Trophoblast cell (in vitro differentiated cells and primary cell): ENCODE measurements at regions not wholly inside any gene's neighbourhood (a gene's known extent, or its start where the extent isn't known, plus 50 kb on each side); places are given as distances from the start of the nearest gene placed in this dataset.

Experiments used
- DNase-seq, 2 donors: peaks; one replicate each; pipeline ENCODE4 v3.0.0-alpha.2; 2016
- H2AFZ ChIP-seq: 2 replicates; pipeline ENCODE4 v1.6.1; 2013; ENCODE audit warnings: low read length, moderate library complexity, mild to moderate bottlenecking; ENCODE audit not compliant: insufficient read depth, poor library complexity
- H2AK5ac ChIP-seq: 2 replicates; pipeline ENCODE4 v1.6.1; 2013; ENCODE audit warnings: mild to moderate bottlenecking, low read length
- H2BK120ac ChIP-seq: 2 replicates; pipeline ENCODE4 v1.6.1; 2013; ENCODE audit warnings: low read length, mild to moderate bottlenecking, moderate library complexity; ENCODE audit not compliant: insufficient read depth, poor library complexity
- H2BK12ac ChIP-seq: 2 replicates; pipeline ENCODE4 v1.6.1; 2013; ENCODE audit warnings: mild to moderate bottlenecking, low read length, moderate library complexity
- H2BK5ac ChIP-seq: 2 replicates; pipeline ENCODE4 v1.6.1; 2013; ENCODE audit warnings: low read length, low read depth, moderate library complexity, mild to moderate bottlenecking; ENCODE audit not compliant: poor library complexity
- H3K14ac ChIP-seq: 2 replicates; pipeline ENCODE4 v1.6.1; 2013; ENCODE audit warnings: mild to moderate bottlenecking, low read length
- H3K18ac ChIP-seq: 2 replicates; pipeline ENCODE4 v1.6.1; 2013; ENCODE audit warnings: mild to moderate bottlenecking, low read length
- H3K23ac ChIP-seq: 2 replicates; pipeline ENCODE4 v1.6.1; 2013; ENCODE audit warnings: low read length
- H3K27ac ChIP-seq: 2 replicates; pipeline ENCODE4 v1.5.1; 2013; ENCODE audit warnings: low read depth, mild to moderate bottlenecking, inconsistent platforms, low read length, moderate library complexity
- H3K27me3 ChIP-seq: 2 replicates; pipeline ENCODE4 v1.6.1; 2013; ENCODE audit warnings: inconsistent platforms, mild to moderate bottlenecking, low read length, moderate library complexity; ENCODE audit not compliant: insufficient read depth
- H3K36me3 ChIP-seq, 2 experiments: 1 replicate in 1 of 2; 2 replicates in 1 of 2; pipeline ENCODE4 v1.6.1; 2013; ENCODE audit warnings: low read length in 2 of 2, mild to moderate bottlenecking in 2 of 2, moderate library complexity in 1 of 2; ENCODE audit not compliant: insufficient read depth in 2 of 2, control insufficient read depth in 1 of 2
- H3K4ac ChIP-seq: 2 replicates; pipeline ENCODE4 v1.6.1; 2013; ENCODE audit warnings: low read depth, mild to moderate bottlenecking, low read length, moderate library complexity
- H3K4me1 ChIP-seq, 2 experiments: 1 replicate in 1 of 2; 2 replicates in 1 of 2; pipeline ENCODE4 v1.6.1; 2013; ENCODE audit warnings: low read length in 2 of 2, mild to moderate bottlenecking in 2 of 2, moderate library complexity in 1 of 2; ENCODE audit not compliant: insufficient read depth in 2 of 2, control insufficient read depth in 1 of 2
- H3K4me2 ChIP-seq: 2 replicates; pipeline ENCODE4 v1.6.1; 2013; ENCODE audit warnings: inconsistent platforms, mild to moderate bottlenecking, low read length, moderate library complexity
- H3K4me3 ChIP-seq: 2 replicates; pipeline ENCODE4 v1.5.1; 2013; ENCODE audit warnings: mild to moderate bottlenecking, low read depth, low read length, inconsistent platforms
- H3K79me1 ChIP-seq: one replicate; pipeline ENCODE4 v1.6.1; 2013; ENCODE audit warnings: low read length
- H3K79me2 ChIP-seq: 2 replicates; pipeline ENCODE4 v1.6.1; 2013; ENCODE audit warnings: low read length, mild to moderate bottlenecking; ENCODE audit not compliant: control insufficient read depth, insufficient read depth, poor library complexity
- H3K9ac ChIP-seq: 2 replicates; pipeline ENCODE4 v1.6.1; 2013; ENCODE audit warnings: mild to moderate bottlenecking, low read length
- H3K9me3 ChIP-seq: 2 replicates; pipeline ENCODE4 v1.6.1; 2013; ENCODE audit warnings: low read depth, mild to moderate bottlenecking, control low read depth, inconsistent platforms, low read length; ENCODE audit not compliant: insufficient read depth
- H4K12ac ChIP-seq: 2 replicates; pipeline ENCODE4 v1.6.1; 2013; ENCODE audit warnings: low read depth, mild to moderate bottlenecking, low read length, moderate library complexity
- H4K8ac ChIP-seq: 2 replicates; pipeline ENCODE4 v1.6.1; 2013; ENCODE audit warnings: low read depth, mild to moderate bottlenecking, low read length, moderate library complexity
- H4K91ac ChIP-seq: one replicate; pipeline ENCODE4 v1.6.1; 2013; ENCODE audit warnings: low read depth, mild to moderate bottlenecking, low read length, moderate library complexity
- WGBS: extraction: QIAGEN DNeasy Blood & Tissue Kit; methylation state at CpG from one replicate; pipeline ENCODE4 v1.1.7; 2013; ENCODE audit warnings: missing lambda C conversion rate; ENCODE audit not compliant: insufficient read length, insufficient coverage; ENCODE audit errors: extremely low coverage; 5-methylcytosine and 5-hydroxymethylcytosine counted together

DNA sequence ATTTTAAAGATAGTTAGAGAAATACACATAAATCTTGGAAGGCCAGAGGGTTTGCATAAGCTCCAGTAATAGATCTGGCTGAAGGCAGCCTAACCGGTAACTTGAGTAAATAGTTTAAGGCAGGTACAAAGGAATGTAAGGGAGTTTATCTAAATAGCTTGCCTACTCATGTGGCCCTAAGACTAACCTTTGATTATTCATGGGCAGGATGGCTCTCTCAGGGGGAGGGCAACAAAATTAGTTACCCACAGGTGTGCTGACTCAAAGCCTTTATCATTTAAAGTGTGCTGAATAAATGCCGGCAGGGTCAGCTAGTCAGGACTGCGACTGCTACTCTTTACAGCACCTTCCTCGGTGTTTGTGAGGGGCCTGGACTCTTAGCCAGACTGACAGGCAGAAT lies 761.3 kb upstream of the KIF2B start:
- no peak overlapping the region for H3K4me3 ChIP-seq
- no peaks in the 10 kb centered on the region for H3K4me1 ChIP-seq
- no peaks in the 10 kb centered on the region for H3K27me3 ChIP-seq
- no peak overlapping the region for H2BK120ac ChIP-seq
- H2BK5ac ChIP-seq = no peak overlapping the region
- H4K12ac ChIP-seq = no peak overlapping the region
- H3K4me2 ChIP-seq = no peak overlapping the region
- H3K9me3 ChIP-seq = no peaks in the 10 kb centered on the region
- DNase-seq = peak in 1 of 2 donors; percentile 1
- no peak overlapping the region for H3K27ac ChIP-seq
- no peak overlapping the region for H3K14ac ChIP-seq
- H4K8ac ChIP-seq = no peak overlapping the region
- H3K23ac ChIP-seq = no peak overlapping the region
- no peak overlapping the region for H2AFZ ChIP-seq
- no peak overlapping the region for H3K4ac ChIP-seq
- no peak overlapping the region for H3K18ac ChIP-seq
- no peaks in the 10 kb centered on the region for H3K79me1 ChIP-seq
- no peak overlapping the region for H3K9ac ChIP-seq
- H3K79me2 ChIP-seq = no peaks in the 10 kb centered on the region
- no peak overlapping the region for H2AK5ac ChIP-seq
- WGBS = no CpG with 5 or more reads among the region's 4 CpGs
- H3K36me3 ChIP-seq = no peaks in the 10 kb centered on the region
- no peak overlapping the region for H2BK12ac ChIP-seq
- H4K91ac ChIP-seq = no peak overlapping the region

DNA sequence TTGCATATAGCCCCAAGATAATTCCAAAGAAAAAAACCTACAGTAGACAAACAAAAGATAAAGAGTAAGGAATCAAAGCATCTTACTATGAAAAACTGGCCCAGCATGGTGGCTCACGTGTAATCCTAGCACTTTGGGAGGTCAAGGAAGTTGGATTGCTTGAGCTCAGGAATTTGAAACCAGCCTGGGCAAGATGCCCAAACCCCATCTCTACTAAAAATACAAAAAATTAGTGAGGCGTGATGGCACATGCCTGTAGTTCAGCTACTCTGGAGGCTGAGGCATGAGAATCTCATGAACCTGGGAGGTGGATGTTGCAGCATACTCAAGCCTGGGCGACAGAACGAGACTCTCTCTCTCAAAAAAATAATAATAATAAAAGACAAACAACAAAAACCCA lies 764.7 kb upstream of the KIF2B start:
- no peak overlapping the region for H4K12ac ChIP-seq
- H3K23ac ChIP-seq = no peak overlapping the region
- H3K27me3 ChIP-seq = no peaks in the 10 kb centered on the region
- H3K4ac ChIP-seq = no peak overlapping the region
- no peak overlapping the region for H2BK5ac ChIP-seq
- no peak overlapping the region for H2BK120ac ChIP-seq
- H4K8ac ChIP-seq = no peak overlapping the region
- H3K18ac ChIP-seq = no peak overlapping the region
- H3K4me3 ChIP-seq = no peak overlapping the region
- no peak overlapping the region for H3K9ac ChIP-seq
- H3K9me3 ChIP-seq = no peaks in the 10 kb centered on the region
- H4K91ac ChIP-seq = no peak overlapping the region
- no peaks in the 10 kb centered on the region for H3K79me1 ChIP-seq
- no peak for DNase-seq
- H3K4me1 ChIP-seq = no peaks in the 10 kb centered on the region
- H3K27ac ChIP-seq = no peak overlapping the region
- no peaks in the 10 kb centered on the region for H3K36me3 ChIP-seq
- WGBS = no CpG with 5 or more reads among the region's 4 CpGs
- no peak overlapping the region for H2BK12ac ChIP-seq
- no peak overlapping the region for H3K14ac ChIP-seq
- H3K79me2 ChIP-seq = no peaks in the 10 kb centered on the region
- no peak overlapping the region for H2AFZ ChIP-seq
- no peak overlapping the region for H2AK5ac ChIP-seq
- H3K4me2 ChIP-seq = no peak overlapping the region

DNA sequence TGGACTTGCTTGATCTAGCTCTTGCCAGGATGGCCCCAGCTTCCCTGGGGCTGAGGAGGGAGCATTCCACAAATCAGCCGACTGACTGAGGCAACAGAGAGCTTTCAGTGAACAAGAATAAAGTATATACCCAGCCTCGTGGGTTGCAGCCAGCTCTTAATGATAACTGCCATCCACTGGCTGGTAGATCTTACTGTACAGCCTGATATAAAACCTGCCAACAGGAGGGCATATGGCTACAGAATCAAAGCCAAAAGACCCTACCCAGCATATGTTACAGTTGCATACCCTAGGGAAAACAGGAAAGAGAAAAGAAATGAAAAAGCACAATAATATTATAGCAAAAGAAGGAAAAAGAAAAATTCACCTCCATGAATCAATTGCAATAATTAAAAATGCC lies 775.9 kb upstream of the KIF2B start:
- peaks cover 2% of the 10 kb centered on the region for H3K9me3 ChIP-seq
- no peak overlapping the region for H4K12ac ChIP-seq
- no peak overlapping the region for H3K27ac ChIP-seq
- no peak overlapping the region for H2BK120ac ChIP-seq
- no peak overlapping the region for H2AK5ac ChIP-seq
- H3K27me3 ChIP-seq = no peaks in the 10 kb centered on the region
- no CpG with 5 or more reads among the region's 2 CpGs for WGBS
- no peak overlapping the region for H3K4me2 ChIP-seq
- H3K79me2 ChIP-seq = no peaks in the 10 kb centered on the region
- H3K23ac ChIP-seq = no peak overlapping the region
- H2BK12ac ChIP-seq = no peak overlapping the region
- H3K4me1 ChIP-seq = no peaks in the 10 kb centered on the region
- no peaks in the 10 kb centered on the region for H3K79me1 ChIP-seq
- no peak for DNase-seq
- H3K14ac ChIP-seq = no peak overlapping the region
- no peak overlapping the region for H2BK5ac ChIP-seq
- H3K18ac ChIP-seq = no peak overlapping the region
- H4K91ac ChIP-seq = no peak overlapping the region
- H2AFZ ChIP-seq = no peak overlapping the region
- no peaks in the 10 kb centered on the region for H3K36me3 ChIP-seq
- no peak overlapping the region for H3K9ac ChIP-seq
- H3K4ac ChIP-seq = no peak overlapping the region
- no peak overlapping the region for H3K4me3 ChIP-seq
- H4K8ac ChIP-seq = no peak overlapping the region

DNA sequence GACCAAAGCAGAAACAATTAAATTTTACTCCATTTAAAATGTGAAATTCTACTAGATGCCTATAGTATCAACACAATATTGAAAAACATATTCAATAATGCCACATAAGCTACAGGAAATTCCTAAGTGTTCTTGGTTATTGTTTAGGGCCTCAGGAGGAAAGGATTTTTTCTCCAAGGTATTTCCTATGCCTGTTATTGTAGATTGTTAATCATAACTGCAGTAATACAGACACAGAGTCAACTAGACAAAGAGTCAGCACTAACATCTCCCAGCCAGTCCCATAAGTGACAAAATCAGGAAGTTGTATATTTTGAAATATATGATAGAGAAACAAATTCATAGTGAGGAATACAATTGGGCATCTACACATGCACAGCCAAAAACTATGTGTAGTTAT lies 782.7 kb upstream of the KIF2B start:
- Histone ChIP-seq H4K8ac (no peak overlapping the region), H2BK120ac (no peak overlapping the region), H3K4ac (no peak overlapping the region), H3K79me1 (no peaks in the 10 kb centered on the region), H2AK5ac (no peak overlapping the region), H4K12ac (no peak overlapping the region), H2AFZ (no peak overlapping the region), H3K27ac (no peak overlapping the region), H3K23ac (no peak overlapping the region), H3K4me1 (no peaks in the 10 kb centered on the region), H3K14ac (no peak overlapping the region), H3K27me3 (no peaks in the 10 kb centered on the region), H3K4me3 (no peak overlapping the region), H4K91ac (no peak overlapping the region), H3K18ac (no peak overlapping the region), H3K9me3 (no peaks in the 10 kb centered on the region), H2BK12ac (no peak overlapping the region), H3K4me2 (no peak overlapping the region), H3K79me2 (no peaks in the 10 kb centered on the region), H3K9ac (no peak overlapping the region), H2BK5ac (no peak overlapping the region), H3K36me3 (no peaks in the 10 kb centered on the region)
- DNase-seq = no peak

DNA sequence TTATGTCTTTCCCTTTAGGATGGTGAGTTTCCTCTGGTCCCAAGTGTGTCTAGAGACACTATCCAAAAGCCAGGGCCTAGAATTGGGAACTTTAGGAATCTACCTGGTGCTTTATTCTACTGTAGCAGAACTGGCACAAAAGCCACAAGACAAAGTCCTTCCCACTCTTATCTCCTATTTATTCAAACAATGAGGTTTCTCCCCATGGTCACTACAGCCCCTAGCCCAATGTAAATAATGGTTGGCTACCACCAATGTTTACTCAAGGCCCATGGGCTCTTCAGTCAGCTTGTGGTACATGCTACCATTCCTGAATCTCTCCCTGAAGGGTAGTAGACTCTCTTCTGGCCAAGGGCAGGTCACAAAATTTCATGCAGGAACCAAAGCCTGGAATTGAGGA lies 789.4 kb upstream of the KIF2B start:
- Histone ChIP-seq H2BK5ac (no peak overlapping the region), H3K18ac (no peak overlapping the region), H3K27ac (no peak overlapping the region), H2AK5ac (no peak overlapping the region), H3K9ac (no peak overlapping the region), H2AFZ (no peak overlapping the region), H3K4me1 (no peaks in the 10 kb centered on the region), H4K8ac (no peak overlapping the region), H3K4me2 (no peak overlapping the region), H3K36me3 (no peaks in the 10 kb centered on the region), H3K4me3 (no peak overlapping the region), H3K27me3 (no peaks in the 10 kb centered on the region), H3K79me2 (no peaks in the 10 kb centered on the region), H3K9me3 (no peaks in the 10 kb centered on the region), H4K91ac (no peak overlapping the region), H2BK120ac (no peak overlapping the region), H3K79me1 (no peaks in the 10 kb centered on the region), H3K14ac (no peak overlapping the region), H2BK12ac (no peak overlapping the region), H4K12ac (no peak overlapping the region), H3K23ac (no peak overlapping the region), H3K4ac (no peak overlapping the region)
- no peak for DNase-seq
